Colonic mucosa (tissue), 4 donors: ENCODE measurements at regions not wholly inside any gene's neighbourhood (a gene's known extent, or its start where the extent isn't known, plus 50 kb on each side); places are given as distances from the start of the nearest gene placed in this dataset.

Source experiments
- DNase-seq: peaks from one replicate; pipeline ENCODE4 v3.0.0-alpha.2; 2020
- H3K27ac ChIP-seq: fragments of 200-600 bp; one replicate; pipeline ENCODE4 v1.8.0; 2021
- H3K27me3 ChIP-seq: fragments of 200-600 bp; one replicate; pipeline ENCODE4 v1.8.0; 2021
- H3K36me3 ChIP-seq: fragments of 200-600 bp; one replicate; pipeline ENCODE4 v1.8.0; 2021
- H3K4me1 ChIP-seq: fragments of 200-600 bp; one replicate; pipeline ENCODE4 v1.8.0; 2021; ENCODE audit warnings: mild to moderate bottlenecking
- H3K4me3 ChIP-seq: fragments of 200-600 bp; one replicate; pipeline ENCODE4 v1.8.0; 2021
- H3K9ac ChIP-seq, 2 donors: one replicate each; pipeline ENCODE4 v1.7.0; 2013; ENCODE audit warnings: control low read depth in 2 of 2, low read depth in 2 of 2, low read length in 2 of 2
- H3K9me3 ChIP-seq: fragments of 200-600 bp; one replicate; pipeline ENCODE4 v1.8.0; 2021
- CTCF ChIP-seq: fragments of 200-600 bp; IDR thresholded peaks from one replicate; pipeline ENCODE4 v1.8.0; 2022; ENCODE audit warnings: antibody characterized with exemption, mild to moderate bottlenecking
- intact Hi-C: fragments of 100-400 bp; cut with DNase I; formaldehyde crosslinking; loops from one replicate; pipeline ENCODE4 v1.14.1; 2022
- donor health status: healthy.
- donor health status: DM: no; HTN: no; CAD: no.
- donor health status: DM: no; HTN: no; CAD: no.

- Histone ChIP-seq H3K9me3 (no peaks in the 10 kb centered on the region), H3K27me3 (no peaks in the 10 kb centered on the region), H3K4me3 (no peak overlapping the region), H3K36me3 (no peaks in the 10 kb centered on the region), H3K4me1 (no peaks in the 10 kb centered on the region), H3K9ac (no peak overlapping the region), H3K27ac (no peak overlapping the region)
- no peak for TF ChIP-seq CTCF
- DNase-seq, result no peak
- intact Hi-C loops, result no loop called here
Observed at GRCh38 chr18:75115514-75115913, 93.4 kb downstream of the PTGR3 start.
